ENCODE measurements at regions not wholly inside any gene's neighbourhood (a gene's known extent, or its start where the extent isn't known, plus 50 kb on each side); places are given as distances from the start of the nearest gene placed in this dataset.

DNA sequence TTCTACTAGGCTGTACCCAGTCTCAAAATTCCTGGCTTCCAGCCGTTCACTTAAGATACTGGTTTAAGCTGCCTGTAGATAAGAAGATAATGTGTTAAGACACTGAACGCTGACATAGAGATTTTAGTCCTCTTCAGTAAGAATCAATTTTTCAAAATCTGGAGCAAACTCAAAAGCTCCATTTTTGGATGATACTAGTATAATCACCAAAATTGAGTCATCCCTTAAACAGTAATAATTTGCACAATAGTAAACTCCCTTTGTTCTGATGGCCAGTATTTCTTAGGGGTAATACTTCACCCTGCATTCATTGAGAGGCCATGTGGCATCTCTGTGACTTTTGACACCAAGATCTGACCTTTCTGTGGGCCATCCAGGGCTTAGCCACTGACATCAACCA, 299.8 kb upstream of the USP25 start:
- Mint-ChIP-seq H3K36me3 (ENCODE audit: low read depth, unreplicated experiment) (no peaks in the 10 kb centered on the region), H3K27me3 (ENCODE audit: unreplicated experiment) (peaks cover 2% of the 10 kb centered on the region), H3K27ac (ENCODE audit: unreplicated experiment) (no peak overlapping the region), H3K4me3 (ENCODE audit: unreplicated experiment) (no peak overlapping the region), H3K9me3 (ENCODE audit: unreplicated experiment) (no peaks in the 10 kb centered on the region), H3K4me1 (ENCODE audit: unreplicated experiment) (peaks cover 13% of the 10 kb centered on the region)
- no peak for DNase-seq (ENCODE audit: low spot score)
- TF ChIP-seq, protein P1, sequence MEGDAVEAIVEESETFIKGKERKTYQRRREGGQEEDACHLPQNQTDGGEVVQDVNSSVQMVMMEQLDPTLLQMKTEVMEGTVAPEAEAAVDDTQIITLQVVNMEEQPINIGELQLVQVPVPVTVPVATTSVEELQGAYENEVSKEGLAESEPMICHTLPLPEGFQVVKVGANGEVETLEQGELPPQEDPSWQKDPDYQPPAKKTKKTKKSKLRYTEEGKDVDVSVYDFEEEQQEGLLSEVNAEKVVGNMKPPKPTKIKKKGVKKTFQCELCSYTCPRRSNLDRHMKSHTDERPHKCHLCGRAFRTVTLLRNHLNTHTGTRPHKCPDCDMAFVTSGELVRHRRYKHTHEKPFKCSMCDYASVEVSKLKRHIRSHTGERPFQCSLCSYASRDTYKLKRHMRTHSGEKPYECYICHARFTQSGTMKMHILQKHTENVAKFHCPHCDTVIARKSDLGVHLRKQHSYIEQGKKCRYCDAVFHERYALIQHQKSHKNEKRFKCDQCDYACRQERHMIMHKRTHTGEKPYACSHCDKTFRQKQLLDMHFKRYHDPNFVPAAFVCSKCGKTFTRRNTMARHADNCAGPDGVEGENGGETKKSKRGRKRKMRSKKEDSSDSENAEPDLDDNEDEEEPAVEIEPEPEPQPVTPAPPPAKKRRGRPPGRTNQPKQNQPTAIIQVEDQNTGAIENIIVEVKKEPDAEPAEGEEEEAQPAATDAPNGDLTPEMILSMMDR (IDR thresholded peaks at IDR 0.05; ENCODE audit: unreplicated experiment) = no peak

DNA sequence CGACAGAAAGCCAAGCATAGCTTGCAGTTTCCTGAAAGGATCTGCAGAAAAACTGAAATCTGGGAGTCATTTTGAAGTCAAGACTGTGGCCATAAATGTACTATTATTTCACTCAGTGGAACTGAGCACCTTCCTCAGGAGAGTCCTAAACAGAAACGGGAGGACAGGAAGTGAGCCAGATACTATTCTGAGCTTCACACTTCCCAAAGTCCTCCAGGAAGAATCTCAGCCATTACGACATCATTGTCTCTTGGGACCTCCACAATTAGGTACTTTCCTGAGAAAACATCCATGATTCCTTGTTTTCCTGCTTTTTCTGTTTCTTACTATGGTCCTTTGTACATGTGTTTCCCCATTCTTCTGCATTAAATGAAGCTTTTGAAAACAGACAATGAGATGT, 299.2 kb upstream of the USP25 start:
- H3K27ac Mint-ChIP-seq (ENCODE audit: unreplicated experiment) = no peak overlapping the region
- no peak for DNase-seq (ENCODE audit: low spot score)
- no peaks in the 10 kb centered on the region for H3K36me3 Mint-ChIP-seq (ENCODE audit: low read depth, unreplicated experiment)
- peaks cover 2% of the 10 kb centered on the region for H3K27me3 Mint-ChIP-seq (ENCODE audit: unreplicated experiment)
- no peak overlapping the region for H3K4me3 Mint-ChIP-seq (ENCODE audit: unreplicated experiment)
- H3K4me1 Mint-ChIP-seq (ENCODE audit: unreplicated experiment) = peaks cover 13% of the 10 kb centered on the region
- TF ChIP-seq, protein P1 (IDR thresholded peaks at IDR 0.05; ENCODE audit: unreplicated experiment) = no peak
- H3K9me3 Mint-ChIP-seq (ENCODE audit: unreplicated experiment) = no peaks in the 10 kb centered on the region

DNA sequence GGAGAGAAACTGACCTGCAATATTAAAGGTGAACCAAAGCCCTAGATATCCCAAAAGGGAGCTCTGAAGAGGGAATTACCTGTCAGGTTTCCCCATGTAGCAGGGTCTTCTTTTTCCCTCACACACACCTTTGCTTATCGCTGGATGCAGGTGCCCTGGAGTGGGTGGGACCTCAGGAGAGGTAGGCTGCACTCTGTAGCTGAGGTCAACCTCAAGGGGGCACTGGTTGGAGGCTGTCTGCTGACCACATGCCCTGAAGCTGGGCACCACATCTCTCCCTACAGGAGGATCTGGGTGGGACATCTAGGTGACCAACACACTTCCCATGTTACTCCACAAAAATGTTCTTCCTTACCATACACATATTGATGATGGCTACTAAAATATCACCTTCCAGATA, 298.7 kb upstream of the USP25 start:
- Mint-ChIP-seq H3K27me3 (ENCODE audit: unreplicated experiment) (peaks cover 2% of the 10 kb centered on the region), H3K27ac (ENCODE audit: unreplicated experiment) (no peak overlapping the region), H3K4me1 (ENCODE audit: unreplicated experiment) (peaks cover 13% of the 10 kb centered on the region), H3K9me3 (ENCODE audit: unreplicated experiment) (no peaks in the 10 kb centered on the region), H3K36me3 (ENCODE audit: low read depth, unreplicated experiment) (no peaks in the 10 kb centered on the region), H3K4me3 (ENCODE audit: unreplicated experiment) (no peak overlapping the region)
- TF ChIP-seq, protein P1 (IDR thresholded peaks at IDR 0.05; ENCODE audit: unreplicated experiment) = no peak
- no peak for DNase-seq (ENCODE audit: low spot score)

DNA sequence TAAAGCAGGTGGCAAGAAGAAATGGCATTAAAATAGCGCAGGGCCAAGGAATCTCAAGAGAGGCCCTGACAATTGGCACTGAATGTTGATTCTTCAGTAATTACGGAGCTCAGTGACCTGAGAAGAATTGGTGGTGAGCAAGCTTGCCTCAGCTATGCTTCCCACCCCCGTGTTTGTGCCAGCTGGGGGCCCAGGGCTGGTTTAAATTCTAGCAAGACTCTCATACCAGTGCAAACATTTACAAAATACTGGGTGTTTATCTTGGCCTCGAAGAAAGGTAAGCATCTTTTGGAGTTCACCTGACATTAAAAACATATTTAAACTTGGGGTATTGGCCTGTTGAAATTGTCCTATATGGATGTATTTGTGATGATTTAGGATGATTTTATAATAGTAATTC, 296.7 kb upstream of the USP25 start:
- Mint-ChIP-seq H3K27ac (ENCODE audit: unreplicated experiment) (no peak overlapping the region), H3K9me3 (ENCODE audit: unreplicated experiment) (no peaks in the 10 kb centered on the region), H3K4me1 (ENCODE audit: unreplicated experiment) (peaks cover 13% of the 10 kb centered on the region), H3K27me3 (ENCODE audit: unreplicated experiment) (peaks cover 2% of the 10 kb centered on the region), H3K36me3 (ENCODE audit: low read depth, unreplicated experiment) (no peaks in the 10 kb centered on the region), H3K4me3 (ENCODE audit: unreplicated experiment) (no peak overlapping the region)
- no peak for DNase-seq (ENCODE audit: low spot score)
- TF ChIP-seq, protein P1 (IDR thresholded peaks at IDR 0.05; ENCODE audit: unreplicated experiment) = no peak

GRCh38 chr21:15434163-15434905, 295.4 kb upstream of the USP25 start:
- Mint-ChIP-seq H3K36me3 (ENCODE audit: low read depth, unreplicated experiment) (no peaks in the 10 kb centered on the region), H3K4me3 (ENCODE audit: unreplicated experiment) (no peak overlapping the region), H3K9me3 (ENCODE audit: unreplicated experiment) (no peaks in the 10 kb centered on the region), H3K27ac (ENCODE audit: unreplicated experiment) (no peak overlapping the region), H3K27me3 (ENCODE audit: unreplicated experiment) (peaks cover 2% of the 10 kb centered on the region), H3K4me1 (ENCODE audit: unreplicated experiment) (peaks cover 13% of the 10 kb centered on the region)
- DNase-seq (ENCODE audit: low spot score) = no peak
- TF ChIP-seq, protein P1 (IDR thresholded peaks at IDR 0.05; ENCODE audit: unreplicated experiment) = no peak

Measured in endothelial cell (in vitro differentiated cells).